Left cardiac atrium (tissue), 4 donors: ENCODE measurements at regions not wholly inside any gene's neighbourhood (a gene's known extent, or its start where the extent isn't known, plus 50 kb on each side); places are given as distances from the start of the nearest gene placed in this dataset.
"Not testable (repeated sequence)": the region's sequence is repeated elsewhere in the genome, so short reads cannot be mapped to it uniquely, and the experiment has no call there.

Source experiments
- ATAC-seq, 2 donors: fragments of 200-7000 bp; cut with Tn5 transposase; one replicate each; pipeline ENCODE4 v1.9.1; 2020; ENCODE audit warnings: mild to moderate bottlenecking in 2 of 2, moderate library complexity in 2 of 2
- DNase-seq: peaks from one replicate; pipeline ENCODE4 v3.0.0-alpha.2; 2020
- intact Hi-C, 2 donors: fragments of 100-400 bp; cut with DNase I; formaldehyde crosslinking; loops; one replicate each; pipeline versions ENCODE4 v1.14.1 to v1.15.1; 2022 to 2023
- donor health status: DM: no; HTN: yes; CAD: no.
- donor health status: DM: no; HTN: yes; CAD: no; lungs with severe emphysema.
- donor health status: DM: yes; HTN: yes; CAD: no.
- donor health status: Dilated cardiomyopathy.

- intact Hi-C loops, ATAC-seq, DNase-seq: not testable (repeated sequence)
These were observed 70.9 kb downstream of the NPIPA5 start for GRCh38 chr16:15307184-15307583.

- DNase-seq, ATAC-seq, intact Hi-C loops: not testable (repeated sequence)
These were observed 72.2 kb downstream of the NPIPA5 start for GRCh38 chr16:15305889-15306288.

- ATAC-seq, DNase-seq, intact Hi-C loops: not testable (repeated sequence)
These were observed 74.3 kb downstream of the NPIPA5 start for GRCh38 chr16:15303667-15304324.

GRCh38 chr16:15297104-15297503, 81.0 kb downstream of the NPIPA5 start:
- intact Hi-C loops, ATAC-seq, DNase-seq: not testable (repeated sequence)

GRCh38 chr16:15274796-15275195, 103.3 kb downstream of the NPIPA5 start:
- DNase-seq, ATAC-seq, intact Hi-C loops: not testable (repeated sequence)

- ATAC-seq, DNase-seq, intact Hi-C loops: not testable (repeated sequence)
These were observed 104.1 kb downstream of the NPIPA5 start for GRCh38 chr16:15273964-15274363.

- not testable (repeated sequence) for DNase-seq, ATAC-seq
These were observed 111.2 kb downstream of the NPIPA5 start for GRCh38 chr16:15266941-15267340.

GRCh38 chr16:15262212-15262611, 115.9 kb downstream of the NPIPA5 start:
- intact Hi-C loops, ATAC-seq, DNase-seq: not testable (repeated sequence)

More at GRCh38 chr16:15266941-15267340, 111.2 kb downstream of the NPIPA5 start:
- intact Hi-C loops, result not testable (repeated sequence)

- ATAC-seq, DNase-seq, intact Hi-C loops: not testable (repeated sequence)
These were observed 130.1 kb downstream of the NPIPA5 start for GRCh38 chr16:15247971-15248370.

- intact Hi-C loops, ATAC-seq, DNase-seq: not testable (repeated sequence)
These were observed 141.3 kb downstream of the NPIPA5 start for GRCh38 chr16:15236674-15237323.

GRCh38 chr16:15235140-15235539, 141.1 kb upstream of the RRN3 start:
- intact Hi-C loops, result not testable (repeated sequence)

GRCh38 chr16:15234702-15235101, 140.6 kb upstream of the RRN3 start:
- DNase-seq, ATAC-seq, intact Hi-C loops: not testable (repeated sequence)

More at GRCh38 chr16:15235140-15235539, 141.1 kb upstream of the RRN3 start:
- DNase-seq, ATAC-seq: not testable (repeated sequence)

GRCh38 chr16:15230432-15230831, 136.4 kb upstream of the RRN3 start:
- DNase-seq, intact Hi-C loops: not testable (repeated sequence)
- ATAC-seq, result peak in 1 of 2 donors; percentile 26

GRCh38 chr16:15229661-15230060, 135.6 kb upstream of the RRN3 start:
- intact Hi-C loops, ATAC-seq, DNase-seq: not testable (repeated sequence)

GRCh38 chr16:15224651-15225050, 130.6 kb upstream of the RRN3 start:
- ATAC-seq, DNase-seq, intact Hi-C loops: not testable (repeated sequence)

- intact Hi-C loops, DNase-seq, ATAC-seq: not testable (repeated sequence)
These were observed 129.3 kb upstream of the RRN3 start for GRCh38 chr16:15223398-15223797.

GRCh38 chr16:15219679-15220615, 125.9 kb upstream of the RRN3 start:
- ATAC-seq, result peak; percentile 85 to 87
- intact Hi-C loops, DNase-seq: not testable (repeated sequence)

GRCh38 chr16:15218856-15219500, 124.9 kb upstream of the RRN3 start:
- DNase-seq, intact Hi-C loops: not testable (repeated sequence)
- ATAC-seq, result peak in 1 of 2 donors; percentile 74
